HepG2 (cell line): ENCODE measurements at regions not wholly inside any gene's neighbourhood (a gene's known extent, or its start where the extent isn't known, plus 50 kb on each side); places are given as distances from the start of the nearest gene placed in this dataset.

Experiments
- CEBPB ChIP-seq: IDR thresholded peaks from 2 replicates; pipeline ENCODE4 v1.6.1; 2011; ENCODE audit warnings: low read depth, low read length, improper control_type of control experiment, borderline replicate concordance
- NFYB ChIP-seq: sonication (generic); formaldehyde crosslinking; IDR thresholded peaks from 2 replicates; pipeline ENCODE4 v1.4.0; 2020; ENCODE audit warnings: missing genetic modification reagents
- RAD51 ChIP-seq: fragments of 450-650 bp; IDR thresholded peaks from 2 replicates; pipeline ENCODE4 v1.6.1; 2016; ENCODE audit warnings: borderline replicate concordance
- ZFP36L1 ChIP-seq: sonication (generic); formaldehyde crosslinking; IDR thresholded peaks from 2 replicates; pipeline ENCODE4 v1.8.0; 2022; ENCODE audit warnings: mild to moderate bottlenecking, missing genetic modification reagents, moderate library complexity
- TF ChIP-seq, protein P1 (sequence below): sonication (generic); formaldehyde crosslinking; conservative IDR thresholded peaks from 2 replicates; pipeline ENCODE4 v1.4.0; 2020; ENCODE audit warnings: missing genetic modification reagents

DNA sequence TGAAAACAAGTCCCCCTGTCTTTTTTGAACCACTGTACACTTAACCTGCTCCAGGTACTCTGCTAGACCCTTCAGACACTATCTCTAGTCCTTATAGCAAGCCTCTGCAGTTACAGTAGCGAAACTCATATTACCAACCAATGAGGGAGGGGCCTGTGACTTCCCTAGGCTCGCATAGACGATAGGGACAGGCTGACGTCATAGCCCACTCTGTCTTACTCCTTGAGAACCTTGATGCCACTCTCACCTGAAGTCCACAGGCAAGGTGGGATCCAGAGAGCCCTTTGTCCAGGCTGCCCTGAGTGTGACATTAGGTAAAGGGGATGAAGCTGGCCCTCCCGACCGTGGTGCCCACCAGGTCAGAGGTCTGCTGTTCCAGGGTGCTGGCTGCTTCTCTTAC, 65.3 kb downstream of the ACTBL2 start:
- TF ChIP-seq NFYB (CRISPR knock-in tag): no peak
- no peak for TF ChIP-seq CEBPB
- TF ChIP-seq ZFP36L1: no peak
- TF ChIP-seq, protein P1, sequence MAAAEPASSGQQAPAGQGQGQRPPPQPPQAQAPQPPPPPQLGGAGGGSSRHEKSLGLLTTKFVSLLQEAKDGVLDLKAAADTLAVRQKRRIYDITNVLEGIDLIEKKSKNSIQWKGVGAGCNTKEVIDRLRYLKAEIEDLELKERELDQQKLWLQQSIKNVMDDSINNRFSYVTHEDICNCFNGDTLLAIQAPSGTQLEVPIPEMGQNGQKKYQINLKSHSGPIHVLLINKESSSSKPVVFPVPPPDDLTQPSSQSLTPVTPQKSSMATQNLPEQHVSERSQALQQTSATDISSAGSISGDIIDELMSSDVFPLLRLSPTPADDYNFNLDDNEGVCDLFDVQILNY (CRISPR knock-in tag): no peak
- no peak for TF ChIP-seq RAD51
